Activated CD4-positive, alpha-beta T cell treated with anti-CD3 and anti-CD28 coated beads for 36 hours (primary cell): ENCODE measurements at regions not wholly inside any gene's neighbourhood (a gene's known extent, or its start where the extent isn't known, plus 50 kb on each side); places are given as distances from the start of the nearest gene placed in this dataset.

ENCODE experiments used
- ATAC-seq: fragments of 200-7000 bp; cut with Tn5 transposase; one replicate; pipeline ENCODE4 v1.10.0; 2021; ENCODE audit warnings: mild to moderate bottlenecking, moderate library complexity
- CTCF ChIA-PET: fragments of 350-600 bp; sonication (Branson Sonifier 250); formaldehyde crosslinking; loops from one replicate; lab custom pipeline; 2021; ENCODE audit warnings: antibody characterized with exemption; lab: Charles Lee
- POLR2A ChIA-PET: fragments of 350-600 bp; sonication (Branson Sonifier 250); formaldehyde crosslinking; loops from one replicate; lab custom pipeline; 2021; ENCODE audit warnings: antibody characterized with exemption, inconsistent platforms; lab: Charles Lee
- DNase-seq: peaks from one replicate; pipeline ENCODE4 v3.0.0-alpha.2; 2020
- H3K27ac Mint-ChIP-seq: one replicate; pipeline ENCODE4 v1.8.0; 2021; ENCODE audit warnings: mixed read lengths
- H3K27me3 Mint-ChIP-seq: one replicate; pipeline ENCODE4 v1.8.0; 2021; ENCODE audit warnings: mixed read lengths
- H3K36me3 Mint-ChIP-seq: one replicate; pipeline ENCODE4 v1.8.0; 2021; ENCODE audit warnings: low read depth, mixed read lengths
- H3K4me1 Mint-ChIP-seq: one replicate; pipeline ENCODE4 v1.8.0; 2021; ENCODE audit warnings: mixed read lengths
- H3K4me3 Mint-ChIP-seq: one replicate; pipeline ENCODE4 v1.8.0; 2021; ENCODE audit warnings: mild to moderate bottlenecking, moderate library complexity, mixed read lengths
- H3K9me3 Mint-ChIP-seq: one replicate; pipeline ENCODE4 v1.8.0; 2021; ENCODE audit warnings: low read depth, mixed read lengths
- intact Hi-C, 2 experiments: fragments of 100-400 bp; cut with DNase I in 1 of 2; cut with micrococcal nuclease in 1 of 2; formaldehyde crosslinking; loops; one replicate each; pipeline versions ENCODE4 v1.14.2 to v1.15.1; 2022 to 2024; cut with DNase I, micrococcal nuclease

GRCh38 chr15:96262549-96263489 lies 67.7 kb upstream of the NR2F2 start:
- ChIA-PET POLR2A (no interaction called here), CTCF (no interaction called here)
- Mint-ChIP-seq H3K27me3 (peaks cover 8% of the 10 kb centered on the region), H3K4me1 (no peaks in the 10 kb centered on the region), H3K4me3 (no peak overlapping the region), H3K36me3 (no peaks in the 10 kb centered on the region), H3K27ac (no peak overlapping the region), H3K9me3 (no peaks in the 10 kb centered on the region)
- intact Hi-C loops: no loop called here
- ATAC-seq (no peak), DNase-seq (no peak)

- no peaks in the 10 kb centered on the region for H3K36me3 Mint-ChIP-seq
- intact Hi-C loops: no loop called here
- no peaks in the 10 kb centered on the region for H3K9me3 Mint-ChIP-seq
These were observed 66.1 kb upstream of the NR2F2 start for GRCh38 chr15:96264351-96264798.

GRCh38 chr15:96264801-96265515 lies 65.5 kb upstream of the NR2F2 start:
- Mint-ChIP-seq H3K9me3 (no peaks in the 10 kb centered on the region), H3K27ac (no peak overlapping the region), H3K4me1 (no peaks in the 10 kb centered on the region), H3K36me3 (no peaks in the 10 kb centered on the region), H3K4me3 (no peak overlapping the region), H3K27me3 (peaks cover 6% of the 10 kb centered on the region)
- CTCF ChIA-PET: no interaction called here
- ATAC-seq (no peak), DNase-seq (no peak)
- intact Hi-C loops: no loop called here
- POLR2A ChIA-PET: no interaction called here

More at GRCh38 chr15:96264351-96264798, 66.1 kb upstream of the NR2F2 start:
- CTCF ChIA-PET: no interaction called here
- ATAC-seq (no peak), DNase-seq (no peak)
- Mint-ChIP-seq H3K27ac (no peak overlapping the region), H3K4me1 (no peaks in the 10 kb centered on the region), H3K27me3 (peaks cover 8% of the 10 kb centered on the region), H3K4me3 (no peak overlapping the region)
- POLR2A ChIA-PET: no interaction called here

- Mint-ChIP-seq H3K27ac (no peak overlapping the region), H3K9me3 (no peaks in the 10 kb centered on the region), H3K36me3 (no peaks in the 10 kb centered on the region), H3K4me1 (no peaks in the 10 kb centered on the region), H3K4me3 (no peak overlapping the region), H3K27me3 (peaks cover 4% of the 10 kb centered on the region)
- ATAC-seq: no peak
- DNase-seq: no peak
- CTCF ChIA-PET: no interaction called here
- POLR2A ChIA-PET: no interaction called here
- intact Hi-C loops: no loop called here
These were observed 64.0 kb upstream of the NR2F2 start for GRCh38 chr15:96266456-96266855.

GRCh38 chr15:96267463-96267862 lies 63.0 kb upstream of the NR2F2 start:
- H3K4me3 Mint-ChIP-seq: no peak overlapping the region
- peaks cover 4% of the 10 kb centered on the region for H3K27me3 Mint-ChIP-seq
- no peaks in the 10 kb centered on the region for H3K9me3 Mint-ChIP-seq
- H3K36me3 Mint-ChIP-seq: no peaks in the 10 kb centered on the region
- H3K27ac Mint-ChIP-seq: no peak overlapping the region
- intact Hi-C loops: no loop called here
- DNase-seq: no peak
- no peak for ATAC-seq
- no peaks in the 10 kb centered on the region for H3K4me1 Mint-ChIP-seq
- POLR2A ChIA-PET: no interaction called here
- CTCF ChIA-PET: no interaction called here

- ChIA-PET CTCF (no interaction called here), POLR2A (no interaction called here)
- Mint-ChIP-seq H3K9me3 (peaks cover 2% of the 10 kb centered on the region), H3K36me3 (no peaks in the 10 kb centered on the region), H3K4me3 (no peak overlapping the region), H3K27me3 (peaks cover 4% of the 10 kb centered on the region), H3K27ac (no peak overlapping the region), H3K4me1 (no peaks in the 10 kb centered on the region)
- no peak for ATAC-seq
- DNase-seq: no peak
- intact Hi-C loops: no loop called here
These were observed 61.9 kb upstream of the NR2F2 start for GRCh38 chr15:96268442-96269204.

- no peak overlapping the region for H3K4me3 Mint-ChIP-seq
- intact Hi-C loops: no loop called here
- CTCF ChIA-PET: interaction anchor here (0.6 kb wide), 1 partner anchor 9 kb away, joined by 3 read pairs; no protein-coding TSS in a partner anchor
- no peak overlapping the region for H3K27ac Mint-ChIP-seq
- H3K27me3 Mint-ChIP-seq: no peaks in the 10 kb centered on the region
- no peak for DNase-seq
- no peak for ATAC-seq
- no peaks in the 10 kb centered on the region for H3K4me1 Mint-ChIP-seq
- peaks cover 6% of the 10 kb centered on the region for H3K9me3 Mint-ChIP-seq
- H3K36me3 Mint-ChIP-seq: no peaks in the 10 kb centered on the region
- POLR2A ChIA-PET: no interaction called here
These were observed 59.8 kb upstream of the NR2F2 start for GRCh38 chr15:96270581-96271172.

GRCh38 chr15:96272427-96272826 lies 58.1 kb upstream of the NR2F2 start:
- Mint-ChIP-seq H3K27me3 (no peaks in the 10 kb centered on the region), H3K4me3 (no peak overlapping the region), H3K4me1 (no peaks in the 10 kb centered on the region), H3K36me3 (no peaks in the 10 kb centered on the region), H3K9me3 (peaks cover 8% of the 10 kb centered on the region), H3K27ac (no peak overlapping the region)
- no peak for ATAC-seq
- intact Hi-C loops: no loop called here
- ChIA-PET CTCF (no interaction called here), POLR2A (no interaction called here)
- no peak for DNase-seq

- ChIA-PET CTCF (no interaction called here), POLR2A (no interaction called here)
- no peak overlapping the region for H3K27ac Mint-ChIP-seq
- H3K4me3 Mint-ChIP-seq: no peak overlapping the region
- H3K4me1 Mint-ChIP-seq: no peaks in the 10 kb centered on the region
- no peaks in the 10 kb centered on the region for H3K36me3 Mint-ChIP-seq
- DNase-seq (peak; percentile 32), ATAC-seq (peak; percentile 26)
- intact Hi-C loops: no loop called here
- H3K9me3 Mint-ChIP-seq: peaks cover 8% of the 10 kb centered on the region
- H3K27me3 Mint-ChIP-seq: peaks cover 3% of the 10 kb centered on the region
These were observed 57.0 kb upstream of the NR2F2 start for GRCh38 chr15:96273317-96274086.

- no peak overlapping the region for H3K27ac Mint-ChIP-seq
- CTCF ChIA-PET: no interaction called here
- no peak overlapping the region for H3K4me3 Mint-ChIP-seq
- H3K36me3 Mint-ChIP-seq: no peaks in the 10 kb centered on the region
- intact Hi-C loops: no loop called here
- H3K27me3 Mint-ChIP-seq: peaks cover 3% of the 10 kb centered on the region
- POLR2A ChIA-PET: no interaction called here
- DNase-seq: no peak
- ATAC-seq: no peak
- H3K4me1 Mint-ChIP-seq: no peaks in the 10 kb centered on the region
- H3K9me3 Mint-ChIP-seq: peaks cover 8% of the 10 kb centered on the region
These were observed 56.4 kb upstream of the NR2F2 start for GRCh38 chr15:96274087-96274440.

- Mint-ChIP-seq H3K9me3 (peaks cover 8% of the 10 kb centered on the region), H3K27me3 (peaks cover 3% of the 10 kb centered on the region), H3K4me1 (no peaks in the 10 kb centered on the region), H3K4me3 (no peak overlapping the region), H3K27ac (no peak overlapping the region), H3K36me3 (no peaks in the 10 kb centered on the region)
- DNase-seq: no peak
- ChIA-PET POLR2A (no interaction called here), CTCF (no interaction called here)
- ATAC-seq: no peak
- intact Hi-C loops: no loop called here
These were observed 55.8 kb upstream of the NR2F2 start for GRCh38 chr15:96274698-96275097.
